Kidney (tissue), 13 donors: ENCODE measurements at regions not wholly inside any gene's neighbourhood (a gene's known extent, or its start where the extent isn't known, plus 50 kb on each side); places are given as distances from the start of the nearest gene placed in this dataset.
A peak's percentile ranks its signal among the peaks of the same experiment; 100 is the strongest.
"Not testable (repeated sequence)": the region's sequence is repeated elsewhere in the genome, so short reads cannot be mapped to it uniquely, and the experiment has no call there.

Experiments
- DNase-seq, 5 donors: peaks; one replicate each; pipeline ENCODE4 v3.0.0-alpha.2; 2013 to 2020
- FAIRE-seq: peaks from 2 replicates; lab custom pipeline; 2012; peaks lifted over from hg19 to GRCh38; lab: Jason Lieb, UNC
- H3K27ac ChIP-seq, 2 donors: one replicate each; pipeline ENCODE4 v1.7.0; 2013; ENCODE audit warnings: low read depth in 2 of 2, low read length in 2 of 2, inconsistent platforms in 1 of 2
- H3K27me3 ChIP-seq: one replicate; pipeline ENCODE4 v1.7.1; 2013; ENCODE audit warnings: low read length, inconsistent platforms; ENCODE audit not compliant: control insufficient read depth, insufficient read depth
- H3K36me3 ChIP-seq, 3 donors: one replicate each; pipeline versions ENCODE4 v1.7.0 to v1.7.1; 2013; ENCODE audit warnings: low read length in 3 of 3, control low read depth in 1 of 3, inconsistent platforms in 1 of 3; ENCODE audit not compliant: insufficient read depth in 3 of 3, control insufficient read depth in 2 of 3
- H3K4me1 ChIP-seq, 3 donors: one replicate each; pipeline versions ENCODE4 v1.7.0 to v1.7.1; 2013; ENCODE audit warnings: low read length in 3 of 3, inconsistent platforms in 1 of 3, low read depth in 1 of 3; ENCODE audit not compliant: control insufficient read depth in 2 of 3, insufficient read depth in 2 of 3
- H3K4me3 ChIP-seq, 3 donors: one replicate each; pipeline versions ENCODE4 v1.7.0 to v1.8.1; 2013; ENCODE audit warnings: low read length in 3 of 3, control low read depth in 1 of 3, inconsistent platforms in 1 of 3
- H3K9ac ChIP-seq, 3 donors: one replicate each; pipeline versions ENCODE4 v1.7.0 to v1.7.1; 2013; ENCODE audit warnings: low read length in 3 of 3, control low read depth in 1 of 3, inconsistent platforms in 1 of 3
- H3K9me3 ChIP-seq, 3 donors: one replicate each; pipeline versions ENCODE4 v1.7.0 to v1.7.1; 2013; ENCODE audit warnings: low read length in 3 of 3, control low read depth in 1 of 3, inconsistent platforms in 1 of 3; ENCODE audit not compliant: control insufficient read depth in 2 of 3, insufficient read depth in 1 of 3
- intact Hi-C: fragments of 100-400 bp; cut with DNase I; formaldehyde crosslinking; loops from one replicate; pipeline ENCODE4 v1.11.1; 2022
- TF ChIP-seq, protein P1 (sequence below): IDR thresholded peaks from 3 replicates; pipeline ENCODE4 v1.5.1; 2012; ENCODE audit warnings: mild to moderate bottlenecking, moderate library complexity, borderline replicate concordance; ENCODE audit not compliant: insufficient read depth; ENCODE audit errors: extremely low read depth
- donor health status: control.
- donor health status: control.
- donor health status: control.
- donor health status: control.
- donor health status: control.
- donor health status: DM: yes; HTN: yes; CAD: no.
- donor health status: Normal renal cell carcinoma (clear cell type).

DNA sequence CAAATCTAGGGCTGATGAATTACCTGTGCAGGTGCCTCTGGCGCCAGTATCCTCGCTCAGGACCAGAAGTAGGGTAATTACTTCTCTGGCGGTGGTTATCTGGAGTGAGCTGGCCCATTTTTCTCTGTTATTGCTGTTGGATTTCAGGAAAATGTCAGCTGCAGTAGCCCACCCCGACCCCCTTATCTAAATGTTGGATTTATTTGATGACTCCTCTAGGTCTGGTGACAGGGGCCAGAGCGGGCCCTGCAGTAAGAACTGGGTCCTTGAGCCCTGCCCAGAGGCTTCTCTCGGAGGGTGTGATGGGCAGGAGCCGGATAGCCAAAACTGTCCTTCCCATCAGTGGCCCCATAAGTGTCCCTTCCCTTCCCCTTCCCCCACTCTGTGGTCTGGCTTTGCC lies 384.3 kb downstream of the PTPRU start:
- H3K4me1 ChIP-seq: no peaks in the 10 kb centered on the region
- no peaks in the 10 kb centered on the region for H3K27me3 ChIP-seq
- H3K9ac ChIP-seq: no peak overlapping the region
- TF ChIP-seq, protein P1, sequence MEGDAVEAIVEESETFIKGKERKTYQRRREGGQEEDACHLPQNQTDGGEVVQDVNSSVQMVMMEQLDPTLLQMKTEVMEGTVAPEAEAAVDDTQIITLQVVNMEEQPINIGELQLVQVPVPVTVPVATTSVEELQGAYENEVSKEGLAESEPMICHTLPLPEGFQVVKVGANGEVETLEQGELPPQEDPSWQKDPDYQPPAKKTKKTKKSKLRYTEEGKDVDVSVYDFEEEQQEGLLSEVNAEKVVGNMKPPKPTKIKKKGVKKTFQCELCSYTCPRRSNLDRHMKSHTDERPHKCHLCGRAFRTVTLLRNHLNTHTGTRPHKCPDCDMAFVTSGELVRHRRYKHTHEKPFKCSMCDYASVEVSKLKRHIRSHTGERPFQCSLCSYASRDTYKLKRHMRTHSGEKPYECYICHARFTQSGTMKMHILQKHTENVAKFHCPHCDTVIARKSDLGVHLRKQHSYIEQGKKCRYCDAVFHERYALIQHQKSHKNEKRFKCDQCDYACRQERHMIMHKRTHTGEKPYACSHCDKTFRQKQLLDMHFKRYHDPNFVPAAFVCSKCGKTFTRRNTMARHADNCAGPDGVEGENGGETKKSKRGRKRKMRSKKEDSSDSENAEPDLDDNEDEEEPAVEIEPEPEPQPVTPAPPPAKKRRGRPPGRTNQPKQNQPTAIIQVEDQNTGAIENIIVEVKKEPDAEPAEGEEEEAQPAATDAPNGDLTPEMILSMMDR: no peak
- H3K4me3 ChIP-seq: no peak overlapping the region
- DNase-seq: no peak
- FAIRE-seq: no peak
- H3K27ac ChIP-seq: no peak overlapping the region
- H3K9me3 ChIP-seq: no peaks in the 10 kb centered on the region
- intact Hi-C loops: no loop called here
- no peaks in the 10 kb centered on the region for H3K36me3 ChIP-seq

DNA sequence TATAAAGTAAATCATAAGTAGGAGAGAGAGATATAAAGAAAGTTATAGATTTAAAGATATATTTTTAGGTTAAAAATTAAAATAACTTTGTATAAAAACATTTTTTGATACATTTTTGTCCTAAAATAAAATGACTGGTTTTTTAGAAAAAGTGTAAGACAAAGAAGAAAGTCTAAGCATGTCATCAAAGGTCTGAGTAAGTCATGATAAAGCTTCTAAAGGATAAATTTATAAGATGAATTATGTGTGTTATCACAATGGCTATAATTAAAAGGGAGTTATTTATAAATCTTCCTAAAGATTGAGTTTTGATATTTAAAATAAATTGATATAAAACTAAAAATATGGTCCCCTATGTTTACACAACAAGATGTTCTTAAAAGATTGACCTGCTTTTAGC lies 370.9 kb downstream of the PTPRU start:
- no peak for FAIRE-seq
- no peaks in the 10 kb centered on the region for H3K9me3 ChIP-seq
- no peaks in the 10 kb centered on the region for H3K36me3 ChIP-seq
- TF ChIP-seq, protein P1: no peak
- H3K27ac ChIP-seq: no peak overlapping the region
- no peak overlapping the region for H3K9ac ChIP-seq
- H3K27me3 ChIP-seq: no peaks in the 10 kb centered on the region
- no peak overlapping the region for H3K4me3 ChIP-seq
- no peak for DNase-seq
- no peaks in the 10 kb centered on the region for H3K4me1 ChIP-seq
- intact Hi-C loops: no loop called here

DNA sequence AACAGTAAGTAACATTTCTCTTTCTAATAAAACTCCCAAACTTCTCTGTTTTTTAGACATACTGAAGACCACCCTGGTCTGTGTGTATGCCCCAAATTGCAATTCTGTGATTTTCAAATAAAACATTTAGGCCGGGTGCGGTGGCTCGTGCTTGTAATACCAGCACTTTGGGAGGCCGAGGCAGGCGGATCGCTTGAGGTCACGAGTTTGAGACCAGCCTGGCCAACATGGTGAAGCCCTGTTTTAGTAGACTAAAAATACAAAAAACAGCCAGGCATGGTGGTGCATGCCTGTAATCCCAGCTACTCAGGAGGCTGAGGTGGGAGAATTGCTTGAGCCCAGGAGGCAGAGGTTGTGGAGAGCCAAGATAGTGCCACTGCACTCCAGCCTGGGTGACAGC lies 368.5 kb downstream of the PTPRU start:
- DNase-seq, H3K4me3 ChIP-seq, H3K9me3 ChIP-seq, H3K9ac ChIP-seq, H3K27me3 ChIP-seq, H3K4me1 ChIP-seq, intact Hi-C loops, H3K27ac ChIP-seq, FAIRE-seq, H3K36me3 ChIP-seq: not testable (repeated sequence)

DNA sequence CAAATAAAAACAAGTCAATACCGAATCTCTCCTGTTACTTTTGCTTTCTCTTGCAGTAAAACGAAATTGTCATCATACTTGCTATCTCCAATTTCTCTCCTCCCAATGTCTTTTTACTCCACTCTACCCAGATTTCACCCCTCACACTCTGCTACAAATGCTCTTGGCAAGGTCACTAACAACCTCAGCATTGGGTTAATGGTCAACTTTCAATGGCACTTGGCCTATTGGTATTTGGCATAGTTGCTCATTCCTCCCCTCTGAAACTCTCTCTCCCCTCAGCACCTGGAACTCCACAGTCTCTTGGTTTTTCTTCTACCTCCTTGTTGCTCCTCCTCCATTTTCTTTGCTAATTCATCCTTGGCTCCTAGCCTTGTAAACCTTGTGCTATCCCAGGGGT lies 367.3 kb downstream of the PTPRU start:
- H3K9ac ChIP-seq: no peak overlapping the region
- peak overlapping the region in 1 of 2 donors; percentile 48 for H3K27ac ChIP-seq
- H3K27me3 ChIP-seq: no peaks in the 10 kb centered on the region
- H3K36me3 ChIP-seq: no peaks in the 10 kb centered on the region
- H3K4me1 ChIP-seq: no peaks in the 10 kb centered on the region
- intact Hi-C loops: no loop called here
- no peaks in the 10 kb centered on the region for H3K9me3 ChIP-seq
- FAIRE-seq (peak; percentile 45), DNase-seq (no peak)
- TF ChIP-seq, protein P1: no peak
- H3K4me3 ChIP-seq: no peak overlapping the region
